ENCODE measurements at regions not wholly inside any gene's neighbourhood (a gene's known extent, or its start where the extent isn't known, plus 50 kb on each side); places are given as distances from the start of the nearest gene placed in this dataset.

DNA sequence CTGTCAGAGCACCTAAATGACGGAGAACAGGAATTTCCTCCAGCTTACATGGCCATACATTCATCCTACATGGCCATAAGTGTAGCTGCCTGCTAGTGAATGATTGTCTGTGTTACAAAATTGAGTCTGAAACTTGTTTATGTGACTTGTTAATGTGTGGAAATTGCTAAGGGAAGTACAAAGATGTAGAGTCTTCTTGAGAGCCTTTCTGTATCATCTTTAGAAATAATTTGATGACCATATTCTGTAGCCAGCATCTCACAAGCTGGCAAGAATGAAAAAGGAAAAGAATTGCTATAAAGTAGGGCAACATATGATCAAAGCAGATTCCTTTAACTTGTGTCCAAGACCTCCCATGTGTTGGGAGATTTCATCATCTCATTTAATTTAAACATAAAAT lies 339.2 kb upstream of the LRRC7 start:
- TF ChIP-seq, protein P1, sequence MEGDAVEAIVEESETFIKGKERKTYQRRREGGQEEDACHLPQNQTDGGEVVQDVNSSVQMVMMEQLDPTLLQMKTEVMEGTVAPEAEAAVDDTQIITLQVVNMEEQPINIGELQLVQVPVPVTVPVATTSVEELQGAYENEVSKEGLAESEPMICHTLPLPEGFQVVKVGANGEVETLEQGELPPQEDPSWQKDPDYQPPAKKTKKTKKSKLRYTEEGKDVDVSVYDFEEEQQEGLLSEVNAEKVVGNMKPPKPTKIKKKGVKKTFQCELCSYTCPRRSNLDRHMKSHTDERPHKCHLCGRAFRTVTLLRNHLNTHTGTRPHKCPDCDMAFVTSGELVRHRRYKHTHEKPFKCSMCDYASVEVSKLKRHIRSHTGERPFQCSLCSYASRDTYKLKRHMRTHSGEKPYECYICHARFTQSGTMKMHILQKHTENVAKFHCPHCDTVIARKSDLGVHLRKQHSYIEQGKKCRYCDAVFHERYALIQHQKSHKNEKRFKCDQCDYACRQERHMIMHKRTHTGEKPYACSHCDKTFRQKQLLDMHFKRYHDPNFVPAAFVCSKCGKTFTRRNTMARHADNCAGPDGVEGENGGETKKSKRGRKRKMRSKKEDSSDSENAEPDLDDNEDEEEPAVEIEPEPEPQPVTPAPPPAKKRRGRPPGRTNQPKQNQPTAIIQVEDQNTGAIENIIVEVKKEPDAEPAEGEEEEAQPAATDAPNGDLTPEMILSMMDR (conservative IDR thresholded peaks at IDR 0.05; ENCODE audit: low read depth, low read length): no peak
- DNase-seq (ENCODE audit: low read depth): no peak
- H3K4me3 ChIP-seq (ENCODE audit: low read depth, low read length): no peak overlapping the region

DNA sequence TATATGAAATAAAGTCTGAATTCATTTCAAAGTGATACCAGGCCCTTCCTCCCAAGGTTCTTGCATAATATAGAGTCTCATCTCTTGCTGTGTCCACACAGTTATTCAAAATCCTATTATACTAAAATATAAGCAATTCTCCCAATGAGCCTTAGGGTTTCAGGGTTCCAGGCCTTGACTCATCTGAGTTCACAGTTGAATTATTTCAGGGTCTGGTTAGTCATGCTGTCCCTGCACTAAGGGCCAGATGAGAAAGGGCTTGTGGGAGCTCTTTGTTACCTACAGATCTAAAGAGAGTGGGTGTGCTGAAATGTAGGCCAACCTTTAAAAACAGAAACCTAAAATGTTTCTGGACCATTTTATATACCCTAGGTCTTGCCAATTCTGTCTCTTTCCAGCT lies 337.5 kb upstream of the LRRC7 start:
- DNase-seq (ENCODE audit: low read depth): no peak
- TF ChIP-seq, protein P1 (conservative IDR thresholded peaks at IDR 0.05; ENCODE audit: low read depth, low read length): no peak
- H3K4me3 ChIP-seq (ENCODE audit: low read depth, low read length): no peak overlapping the region

DNA sequence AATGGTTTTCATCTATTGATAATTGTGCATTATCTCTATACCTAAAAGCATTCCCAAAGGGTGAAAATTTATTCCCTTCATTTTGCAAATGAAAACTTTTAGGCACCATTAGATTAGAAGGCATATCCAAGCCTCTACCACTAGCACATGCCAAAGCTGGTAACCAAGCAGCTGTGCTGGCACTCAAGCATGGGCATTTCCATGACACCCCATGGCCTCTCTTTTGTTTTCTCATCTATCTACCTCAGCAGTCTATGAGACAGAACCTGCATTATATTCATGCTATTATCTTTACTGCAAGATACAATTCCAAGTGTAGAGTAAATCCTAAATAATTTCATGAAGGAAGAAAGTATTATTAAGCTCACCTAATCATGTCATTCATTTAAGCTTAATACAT lies 334.3 kb upstream of the LRRC7 start:
- TF ChIP-seq, protein P1 (conservative IDR thresholded peaks at IDR 0.05; ENCODE audit: low read depth, low read length): no peak
- no peak overlapping the region for H3K4me3 ChIP-seq (ENCODE audit: low read depth, low read length)
- DNase-seq (ENCODE audit: low read depth): no peak

DNA sequence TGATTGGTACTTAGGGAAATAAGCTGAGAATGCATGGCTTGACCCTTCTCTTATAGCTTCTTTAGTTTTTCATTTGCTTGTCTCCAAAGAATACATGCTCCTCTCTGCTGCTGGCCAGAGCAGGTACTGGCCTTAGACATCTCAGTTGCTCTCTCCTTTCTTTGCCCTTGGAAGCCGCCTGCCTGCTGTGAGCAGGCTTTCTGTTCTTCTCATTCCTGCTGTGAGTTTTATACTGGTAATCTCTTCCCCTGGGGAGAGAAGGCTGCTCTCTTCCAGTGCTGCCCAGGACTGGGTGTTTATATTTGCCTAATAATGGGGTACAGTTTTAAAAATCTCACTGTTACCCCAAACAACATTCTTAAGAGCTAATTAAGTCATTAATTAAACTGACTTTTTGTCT lies 323.5 kb upstream of the LRRC7 start:
- H3K4me3 ChIP-seq (ENCODE audit: low read depth, low read length): no peak overlapping the region
- TF ChIP-seq, protein P1 (conservative IDR thresholded peaks at IDR 0.05; ENCODE audit: low read depth, low read length): no peak
- no peak for DNase-seq (ENCODE audit: low read depth)

DNA sequence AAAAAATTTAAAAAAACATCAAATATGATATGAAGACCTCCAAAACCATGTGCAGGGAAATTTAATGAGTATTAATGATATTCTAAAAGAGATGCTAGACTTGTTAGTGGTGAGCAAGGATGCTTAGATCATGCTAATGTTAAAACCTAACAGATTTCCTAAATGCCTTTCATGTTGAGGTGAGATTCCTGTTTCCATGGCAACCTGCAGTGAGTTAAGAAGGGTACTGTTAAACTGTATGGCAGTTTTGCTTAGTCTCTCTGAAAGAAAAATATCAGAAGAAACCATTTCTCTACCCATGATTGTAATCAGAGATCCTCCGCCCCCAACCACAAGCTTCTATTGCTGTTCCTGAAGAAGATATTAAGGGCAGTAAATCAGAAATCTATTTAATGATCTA lies 321.6 kb upstream of the LRRC7 start:
- DNase-seq (ENCODE audit: low read depth): no peak
- TF ChIP-seq, protein P1 (conservative IDR thresholded peaks at IDR 0.05; ENCODE audit: low read depth, low read length): no peak

DNA sequence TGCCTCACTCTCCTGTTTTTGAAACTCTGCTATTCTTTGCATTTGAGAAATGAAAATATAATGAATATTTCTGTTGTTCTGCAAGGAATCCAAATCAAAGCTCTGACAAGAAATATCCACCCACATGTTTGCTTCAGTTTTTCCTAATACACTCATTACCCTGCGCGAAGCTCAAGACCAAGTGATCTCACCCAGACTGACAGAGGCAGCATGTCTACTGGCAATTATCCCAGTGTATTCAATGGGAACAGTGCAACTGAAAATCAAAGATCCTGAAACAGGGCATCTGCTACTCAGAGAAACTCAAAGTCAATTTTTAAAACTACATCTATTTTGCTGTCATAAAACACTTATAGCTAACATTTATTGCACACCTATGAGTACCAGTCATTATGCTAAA lies 321.0 kb upstream of the LRRC7 start:
- no peak overlapping the region for H3K4me3 ChIP-seq (ENCODE audit: low read depth, low read length)
- TF ChIP-seq, protein P1 (conservative IDR thresholded peaks at IDR 0.05; ENCODE audit: low read depth, low read length): no peak
- no peak for DNase-seq (ENCODE audit: low read depth)

More for the DNA sequence above, 321.6 kb upstream of the LRRC7 start:
- H3K4me3 ChIP-seq (ENCODE audit: low read depth, low read length): no peak overlapping the region

DNA sequence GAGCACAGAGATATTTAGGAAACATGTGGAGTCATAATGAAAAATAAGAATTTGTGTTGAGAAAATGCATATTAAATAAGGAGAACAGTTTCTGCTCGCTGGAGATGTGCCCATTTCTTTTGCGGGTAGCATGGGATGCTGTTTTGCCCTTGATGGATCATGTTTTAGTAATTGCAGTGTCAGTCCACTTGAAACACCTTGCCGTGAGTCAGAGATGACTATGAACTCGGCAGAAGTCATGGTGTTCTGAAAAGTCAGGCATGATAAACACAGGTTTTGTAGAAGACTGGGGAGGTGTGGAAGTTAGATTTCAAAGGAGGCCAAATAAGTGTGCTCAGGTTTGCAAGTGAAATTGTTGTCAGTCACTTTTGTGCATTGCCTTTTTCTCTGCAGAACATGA lies 315.0 kb upstream of the LRRC7 start:
- no peak for DNase-seq (ENCODE audit: low read depth)
- TF ChIP-seq, protein P1 (conservative IDR thresholded peaks at IDR 0.05; ENCODE audit: low read depth, low read length): no peak
- H3K4me3 ChIP-seq (ENCODE audit: low read depth, low read length): no peak overlapping the region
